ENCODE measurements at regions not wholly inside any gene's neighbourhood (a gene's known extent, or its start where the extent isn't known, plus 50 kb on each side); places are given as distances from the start of the nearest gene placed in this dataset.

- TF ChIP-seq, protein P1, sequence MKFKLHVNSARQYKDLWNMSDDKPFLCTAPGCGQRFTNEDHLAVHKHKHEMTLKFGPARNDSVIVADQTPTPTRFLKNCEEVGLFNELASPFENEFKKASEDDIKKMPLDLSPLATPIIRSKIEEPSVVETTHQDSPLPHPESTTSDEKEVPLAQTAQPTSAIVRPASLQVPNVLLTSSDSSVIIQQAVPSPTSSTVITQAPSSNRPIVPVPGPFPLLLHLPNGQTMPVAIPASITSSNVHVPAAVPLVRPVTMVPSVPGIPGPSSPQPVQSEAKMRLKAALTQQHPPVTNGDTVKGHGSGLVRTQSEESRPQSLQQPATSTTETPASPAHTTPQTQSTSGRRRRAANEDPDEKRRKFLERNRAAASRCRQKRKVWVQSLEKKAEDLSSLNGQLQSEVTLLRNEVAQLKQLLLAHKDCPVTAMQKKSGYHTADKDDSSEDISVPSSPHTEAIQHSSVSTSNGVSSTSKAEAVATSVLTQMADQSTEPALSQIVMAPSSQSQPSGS (CRISPR knock-in tag; IDR thresholded peaks at IDR 0.05) = no peak
- TF ChIP-seq CHD2 (IDR thresholded peaks at IDR 0.05; ENCODE audit: low read depth, low read length) (no peak), HINFP (tag; conservative IDR thresholded peaks at IDR 0.05; ENCODE audit: low read depth) (no peak), EZH2 (IDR thresholded peaks at IDR 0.05; ENCODE audit: borderline replicate concordance, low read depth, low read length) (no peak), USF1 (CRISPR knock-in tag; IDR thresholded peaks at IDR 0.05) (no peak), SIX5 (IDR thresholded peaks at IDR 0.05; ENCODE audit: borderline replicate concordance in 1 of 2, insufficient read depth in 1 of 2, low read depth in 1 of 2, low read length in 2 of 2) (no peak), TAF1 (IDR thresholded peaks at IDR 0.05; ENCODE audit: control insufficient read depth, extremely low read depth, insufficient read depth, low read length, severe bottlenecking) (no peak), SRSF3 (IDR thresholded peaks at IDR 0.05; ENCODE audit: insufficient read depth, low read length) (no peak), AFF4 (CRISPR knock-in tag; IDR thresholded peaks at IDR 0.05) (no peak), ZNF609 (CRISPR knock-in tag; IDR thresholded peaks at IDR 0.05; ENCODE audit: borderline replicate concordance) (no peak)
- TF ChIP-seq, protein P2, sequence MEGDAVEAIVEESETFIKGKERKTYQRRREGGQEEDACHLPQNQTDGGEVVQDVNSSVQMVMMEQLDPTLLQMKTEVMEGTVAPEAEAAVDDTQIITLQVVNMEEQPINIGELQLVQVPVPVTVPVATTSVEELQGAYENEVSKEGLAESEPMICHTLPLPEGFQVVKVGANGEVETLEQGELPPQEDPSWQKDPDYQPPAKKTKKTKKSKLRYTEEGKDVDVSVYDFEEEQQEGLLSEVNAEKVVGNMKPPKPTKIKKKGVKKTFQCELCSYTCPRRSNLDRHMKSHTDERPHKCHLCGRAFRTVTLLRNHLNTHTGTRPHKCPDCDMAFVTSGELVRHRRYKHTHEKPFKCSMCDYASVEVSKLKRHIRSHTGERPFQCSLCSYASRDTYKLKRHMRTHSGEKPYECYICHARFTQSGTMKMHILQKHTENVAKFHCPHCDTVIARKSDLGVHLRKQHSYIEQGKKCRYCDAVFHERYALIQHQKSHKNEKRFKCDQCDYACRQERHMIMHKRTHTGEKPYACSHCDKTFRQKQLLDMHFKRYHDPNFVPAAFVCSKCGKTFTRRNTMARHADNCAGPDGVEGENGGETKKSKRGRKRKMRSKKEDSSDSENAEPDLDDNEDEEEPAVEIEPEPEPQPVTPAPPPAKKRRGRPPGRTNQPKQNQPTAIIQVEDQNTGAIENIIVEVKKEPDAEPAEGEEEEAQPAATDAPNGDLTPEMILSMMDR (IDR thresholded peaks at IDR 0.05 in 2 of 3, conservative IDR thresholded peaks at IDR 0.05 in 1 of 3; ENCODE audit: insufficient read depth in 2 of 3, low read depth in 1 of 3, low read length in 3 of 3) = no peak
- TF ChIP-seq, protein P3, sequence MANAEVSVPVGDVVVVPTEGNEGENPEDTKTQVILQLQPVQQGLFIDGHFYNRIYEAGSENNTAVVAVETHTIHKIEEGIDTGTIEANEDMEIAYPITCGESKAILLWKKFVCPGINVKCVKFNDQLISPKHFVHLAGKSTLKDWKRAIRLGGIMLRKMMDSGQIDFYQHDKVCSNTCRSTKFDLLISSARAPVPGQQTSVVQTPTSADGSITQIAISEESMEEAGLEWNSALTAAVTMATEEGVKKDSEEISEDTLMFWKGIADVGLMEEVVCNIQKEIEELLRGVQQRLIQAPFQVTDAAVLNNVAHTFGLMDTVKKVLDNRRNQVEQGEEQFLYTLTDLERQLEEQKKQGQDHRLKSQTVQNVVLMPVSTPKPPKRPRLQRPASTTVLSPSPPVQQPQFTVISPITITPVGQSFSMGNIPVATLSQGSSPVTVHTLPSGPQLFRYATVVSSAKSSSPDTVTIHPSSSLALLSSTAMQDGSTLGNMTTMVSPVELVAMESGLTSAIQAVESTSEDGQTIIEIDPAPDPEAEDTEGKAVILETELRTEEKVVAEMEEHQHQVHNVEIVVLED (CRISPR knock-in tag; IDR thresholded peaks at IDR 0.05) = no peak
Observed at GRCh38 chr5:56631719-56632118, 183.6 kb upstream of the MAP3K1 start.

Data from K562 (cell line).